ENCODE measurements at regions not wholly inside any gene's neighbourhood (a gene's known extent, or its start where the extent isn't known, plus 50 kb on each side); places are given as distances from the start of the nearest gene placed in this dataset.

DNA sequence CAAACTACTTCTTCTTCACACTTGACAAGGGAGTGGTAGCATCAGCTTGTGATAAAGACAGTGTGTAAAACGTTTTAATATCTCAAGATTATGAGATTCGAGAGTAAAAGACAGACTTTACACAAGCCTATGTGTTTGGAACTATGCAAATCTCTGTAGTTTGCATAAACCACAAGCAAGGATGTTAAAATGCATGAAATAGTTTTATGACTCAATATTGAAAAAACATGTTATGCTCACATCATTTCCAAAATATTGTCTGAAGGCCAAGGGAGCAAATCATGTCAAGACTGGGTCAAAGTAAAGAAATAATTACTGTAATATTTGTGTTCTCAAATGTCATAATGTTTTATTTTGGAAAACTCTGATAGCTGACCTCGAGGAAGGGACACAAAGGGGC, 316.8 kb upstream of the KLF12 start:
- no peak for ATAC-seq

DNA sequence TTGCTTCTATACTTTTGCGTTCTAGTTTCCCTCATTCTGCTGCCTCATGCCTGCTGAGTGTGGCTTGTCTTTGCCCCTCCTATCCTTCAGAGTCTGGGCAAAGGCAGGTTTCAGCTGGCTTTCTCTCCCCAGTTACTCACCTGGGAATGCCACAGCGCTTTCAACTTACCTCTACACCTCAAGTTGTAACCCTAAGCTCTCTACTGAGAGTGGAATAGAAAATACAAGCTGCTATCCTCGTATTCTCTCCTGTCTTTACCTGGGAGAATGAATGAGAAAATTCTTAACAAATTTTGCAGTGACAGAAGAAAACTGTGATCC, 316.3 kb upstream of the KLF12 start:
- no peak for ATAC-seq

DNA sequence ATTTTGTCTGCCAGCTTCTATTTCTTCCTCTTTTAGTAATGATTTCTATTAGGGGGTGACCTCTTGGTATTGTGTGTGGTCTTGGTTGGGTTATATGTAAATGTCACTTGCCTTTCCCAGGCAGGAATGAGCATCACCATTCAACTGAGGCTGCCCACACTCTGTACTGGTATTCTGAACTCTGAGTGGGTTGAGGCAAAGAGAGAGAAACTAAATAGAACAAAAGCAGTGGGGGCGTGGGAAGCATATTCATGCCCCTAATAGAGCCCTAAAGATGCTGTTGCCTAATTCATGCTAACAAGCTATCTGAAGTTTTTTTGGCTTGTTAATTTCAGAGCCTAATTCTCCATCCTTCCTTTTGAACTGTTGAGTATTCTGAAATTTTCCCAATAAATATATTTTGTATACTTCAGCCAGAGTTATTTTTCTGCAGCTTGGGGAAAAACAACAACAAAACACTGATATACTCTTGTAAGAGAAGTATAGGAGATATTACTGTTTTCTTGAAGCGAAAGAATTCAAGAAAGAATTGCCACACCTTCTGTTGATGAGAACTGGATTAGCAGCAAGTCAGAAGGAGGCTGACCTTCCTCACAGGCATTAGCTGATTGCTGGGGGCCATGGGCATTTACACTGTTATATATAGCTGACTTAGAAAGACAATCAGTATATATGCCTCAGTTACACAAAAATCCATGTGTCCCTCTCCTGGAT, 315.8 kb upstream of the KLF12 start:
- ATAC-seq: no peak

DNA sequence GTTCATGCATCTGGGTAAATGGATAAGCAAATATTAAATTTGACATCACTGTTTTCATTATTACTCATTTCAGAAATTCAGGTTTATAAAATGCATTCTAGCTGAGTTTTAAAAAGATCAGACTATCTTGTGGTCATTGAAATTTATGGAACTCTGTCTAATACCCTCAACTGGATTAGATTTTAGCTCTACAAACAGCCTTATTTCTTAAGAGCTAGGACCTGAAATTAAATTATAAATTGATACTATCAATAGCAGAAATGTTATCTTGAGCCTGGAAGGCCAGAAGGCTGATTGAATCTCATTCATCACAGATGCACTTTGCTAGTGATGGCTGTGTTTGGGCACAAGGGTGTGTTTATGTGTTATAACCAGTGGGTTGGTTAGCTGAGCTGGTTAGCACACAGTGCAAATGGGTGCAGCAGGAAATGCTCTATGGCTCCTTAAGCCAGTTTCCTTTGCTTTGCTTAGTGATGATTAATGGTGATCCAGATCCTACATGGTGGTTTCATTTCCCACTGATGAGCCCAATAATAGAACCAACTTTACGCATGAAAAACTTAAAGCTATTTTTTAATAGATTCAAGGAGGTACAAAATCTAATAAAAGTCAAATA, 310.8 kb upstream of the KLF12 start:
- no peak for ATAC-seq

DNA sequence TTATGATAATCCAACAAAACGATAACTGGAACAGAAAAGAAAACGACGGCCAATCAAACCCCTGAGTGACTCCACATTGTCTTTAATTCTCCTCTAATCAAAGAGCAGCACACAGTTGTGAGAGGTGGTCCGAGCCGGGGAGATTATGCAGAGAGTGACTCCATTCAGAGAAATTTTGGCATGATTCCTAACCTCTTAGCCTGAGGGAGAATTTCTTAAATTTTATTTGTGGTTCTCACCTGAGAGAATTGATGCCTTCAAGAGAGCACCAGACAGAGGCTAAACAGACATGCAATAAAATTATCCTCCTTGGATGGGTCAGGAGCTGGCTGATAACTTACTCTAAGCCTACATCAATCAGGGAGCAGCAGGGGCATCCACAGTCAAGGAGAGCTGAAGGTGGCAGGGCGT, 310.0 kb upstream of the KLF12 start:
- ATAC-seq: no peak

DNA sequence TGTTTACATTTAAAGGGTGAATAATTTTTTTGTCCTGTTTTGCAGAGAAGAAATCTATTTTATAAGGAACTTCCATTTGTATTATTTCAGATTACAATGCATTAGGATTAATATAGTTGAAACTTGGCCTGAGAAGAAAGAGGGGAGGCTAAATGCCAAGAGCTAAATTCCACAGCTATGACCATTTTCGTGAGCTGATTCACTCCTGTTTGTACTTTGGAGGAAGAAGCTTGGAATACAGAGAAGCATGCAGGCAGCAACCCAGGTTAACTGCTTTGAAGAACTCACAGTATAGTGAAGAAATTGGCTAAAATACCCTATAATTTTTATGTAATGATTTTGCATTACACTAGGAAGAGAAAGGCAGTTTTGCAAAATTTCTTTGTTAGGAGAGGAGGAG, 309.4 kb upstream of the KLF12 start:
- ATAC-seq: no peak

DNA sequence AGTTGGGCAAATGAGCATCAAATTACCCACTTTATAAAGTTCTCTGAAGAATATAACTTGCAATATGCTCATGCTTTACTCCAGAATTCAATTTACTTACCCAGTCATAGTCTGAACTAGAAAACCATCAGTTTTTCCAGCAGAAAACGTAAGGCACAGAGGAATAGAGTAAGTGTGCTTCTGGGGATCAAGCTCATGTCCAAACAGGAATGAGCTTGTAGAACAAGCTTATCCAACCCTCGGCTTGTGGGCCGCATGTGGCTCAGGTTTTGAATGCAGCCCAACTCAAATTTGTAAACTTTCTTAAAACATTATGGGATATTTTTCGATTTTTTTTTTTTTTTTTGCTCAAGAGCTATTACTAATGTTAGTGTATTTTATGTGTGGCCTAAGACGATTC, 308.5 kb upstream of the KLF12 start:
- no peak for ATAC-seq

DNA sequence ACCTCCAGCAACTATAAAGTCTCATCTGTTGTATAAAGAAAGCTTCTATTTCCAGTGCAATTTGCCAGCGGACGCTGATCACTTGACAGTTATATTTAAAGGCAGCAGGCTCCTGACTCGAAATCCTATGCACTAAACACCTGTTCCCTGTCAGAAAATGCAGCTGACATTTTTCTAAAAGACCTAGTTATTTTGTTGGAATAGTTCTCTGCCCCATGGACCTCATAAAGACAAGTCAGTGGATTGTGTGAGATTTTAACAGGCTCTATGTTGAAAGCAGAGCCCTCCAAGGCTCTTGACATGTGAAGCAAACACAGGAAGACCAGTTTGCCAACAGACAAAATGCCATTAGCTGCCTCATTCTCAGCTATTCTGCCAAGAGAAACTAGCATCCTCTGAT, 304.7 kb upstream of the KLF12 start:
- ATAC-seq: no peak

DNA sequence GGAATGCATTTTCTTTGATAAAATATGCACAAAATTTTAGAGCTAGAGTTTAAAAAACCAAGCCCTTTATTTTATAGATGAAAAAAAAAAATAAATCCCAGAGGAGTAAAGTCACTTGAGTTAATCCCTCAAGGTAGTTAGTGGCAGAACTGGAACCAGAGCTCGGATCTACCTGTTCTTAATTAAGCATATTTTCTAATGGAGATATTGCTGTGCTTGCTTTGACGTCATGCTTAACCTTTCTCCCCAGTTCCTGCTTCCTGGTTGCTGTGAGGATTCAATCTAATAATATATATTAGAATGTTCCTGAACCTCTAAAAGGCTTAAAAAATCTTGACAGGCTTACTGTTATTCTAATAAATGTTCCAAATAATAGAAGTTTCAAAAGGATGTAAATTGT, 300.6 kb upstream of the KLF12 start:
- no peak for ATAC-seq

DNA sequence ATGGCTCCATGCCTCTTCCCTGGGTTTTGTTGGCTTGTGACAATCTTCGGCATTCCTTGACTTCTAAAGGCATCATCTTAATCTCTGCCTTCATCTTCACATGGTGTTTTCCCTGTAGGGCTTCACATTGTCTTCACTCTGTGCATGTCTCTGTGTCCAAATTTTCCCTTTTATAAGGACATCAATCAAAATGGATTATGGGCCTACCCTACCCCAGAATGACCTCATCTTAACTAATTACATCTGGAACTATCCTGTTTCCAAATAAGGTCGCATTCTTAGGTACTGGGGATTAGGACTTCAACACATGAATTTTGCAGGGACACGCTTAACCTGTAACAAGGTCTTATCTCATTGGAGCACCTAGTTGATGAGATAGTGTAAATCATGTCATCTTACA, 290.3 kb upstream of the KLF12 start:
- ATAC-seq: no peak

DNA sequence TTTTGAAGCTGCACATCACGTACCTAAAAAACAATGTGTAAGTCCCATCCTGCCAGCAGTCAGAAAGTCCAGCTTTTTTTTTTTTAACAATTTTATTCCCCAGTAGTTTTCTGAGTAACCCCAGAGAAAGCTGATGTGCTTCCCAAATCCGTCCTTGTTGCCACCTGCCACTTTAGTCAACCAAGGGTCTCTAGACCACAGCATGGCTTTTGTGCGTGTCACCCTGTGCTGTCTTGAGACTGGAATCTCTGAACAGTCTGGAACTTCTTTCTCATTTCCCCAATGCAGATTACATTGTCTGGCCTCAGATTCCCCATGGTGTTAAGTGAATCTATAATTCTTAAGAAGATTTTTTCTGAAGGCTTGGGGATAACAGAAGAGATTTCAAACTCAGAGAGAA, 289.2 kb upstream of the KLF12 start:
- no peak for ATAC-seq

DNA sequence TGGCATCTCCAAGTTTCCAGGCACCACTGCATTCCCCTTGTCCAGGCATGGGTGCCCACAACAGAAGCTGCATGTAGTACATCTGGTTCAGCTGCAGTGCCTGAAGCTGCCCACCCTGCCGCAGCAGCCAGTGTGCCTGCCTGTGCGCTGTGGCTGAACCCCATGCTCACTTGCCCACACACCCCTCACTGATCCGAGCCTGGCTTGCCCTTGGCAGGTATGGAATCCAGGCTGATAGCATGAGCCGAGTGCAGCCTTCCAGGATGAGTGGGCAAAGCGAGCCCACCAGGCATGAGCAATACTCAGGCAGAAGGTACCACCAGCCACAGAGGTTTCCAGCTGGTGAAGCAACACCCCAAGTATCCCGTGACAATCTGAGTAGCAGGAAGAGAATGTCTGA, 280.3 kb upstream of the KLF12 start:
- ATAC-seq: no peak

DNA sequence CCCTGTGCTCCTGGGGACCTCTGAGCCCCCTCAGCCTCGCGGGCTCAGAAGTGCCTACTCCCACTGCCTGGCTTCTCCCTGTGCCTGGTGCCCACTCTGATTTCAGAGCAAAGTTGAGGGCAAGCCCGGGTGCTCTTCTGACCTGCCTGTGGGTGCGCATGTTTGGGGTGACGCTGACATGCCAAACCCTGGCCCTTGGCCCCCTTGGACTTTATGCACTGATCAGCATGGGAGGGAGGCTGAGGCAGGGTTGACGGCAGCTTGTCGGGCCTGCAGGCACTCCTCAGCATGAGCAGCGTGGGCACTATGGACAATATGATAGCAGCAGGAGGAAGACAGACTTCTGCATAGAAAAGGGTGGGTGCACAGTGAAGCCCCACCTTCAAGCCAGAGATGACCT, 279.3 kb upstream of the KLF12 start:
- no peak for ATAC-seq

DNA sequence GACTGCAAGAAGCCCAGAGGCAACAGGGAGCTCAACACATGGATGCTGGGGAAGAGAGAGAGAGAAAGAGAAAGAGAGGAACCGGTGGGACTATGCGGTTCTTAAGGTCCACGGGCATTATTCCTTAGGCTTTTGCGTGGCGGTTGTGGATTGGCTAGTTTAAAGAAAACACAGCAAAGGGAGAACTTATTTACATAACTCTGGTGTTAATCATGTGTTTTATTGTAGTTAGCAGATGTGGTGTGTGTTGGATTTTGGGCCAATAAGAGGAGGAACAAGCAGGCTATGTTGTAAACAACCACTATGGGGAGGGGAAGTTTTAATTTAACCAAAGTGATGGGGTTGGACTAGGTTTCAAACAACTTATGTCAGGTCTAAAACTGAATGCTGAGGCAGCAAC, 275.3 kb upstream of the KLF12 start:
- no peak for ATAC-seq

DNA sequence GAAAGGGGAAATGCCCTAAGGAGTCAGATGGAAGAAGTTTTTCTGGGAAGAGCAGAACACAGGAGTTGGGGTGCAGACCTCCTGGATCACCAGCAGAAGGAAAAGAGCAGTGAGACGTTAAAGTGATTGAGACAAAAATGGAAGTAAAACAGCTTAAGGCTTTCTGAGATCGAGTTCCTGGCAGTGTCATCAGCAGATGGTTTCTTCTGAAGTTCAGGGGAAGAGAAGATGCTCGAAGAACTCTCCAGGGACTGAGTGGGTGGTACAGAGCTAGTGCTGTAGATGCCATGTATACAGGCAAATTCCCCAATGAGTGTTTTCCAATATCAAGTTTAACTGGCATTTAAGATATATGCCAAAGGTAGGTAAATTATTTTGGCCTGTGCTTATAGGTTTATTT, 272.2 kb upstream of the KLF12 start:
- no peak for ATAC-seq

DNA sequence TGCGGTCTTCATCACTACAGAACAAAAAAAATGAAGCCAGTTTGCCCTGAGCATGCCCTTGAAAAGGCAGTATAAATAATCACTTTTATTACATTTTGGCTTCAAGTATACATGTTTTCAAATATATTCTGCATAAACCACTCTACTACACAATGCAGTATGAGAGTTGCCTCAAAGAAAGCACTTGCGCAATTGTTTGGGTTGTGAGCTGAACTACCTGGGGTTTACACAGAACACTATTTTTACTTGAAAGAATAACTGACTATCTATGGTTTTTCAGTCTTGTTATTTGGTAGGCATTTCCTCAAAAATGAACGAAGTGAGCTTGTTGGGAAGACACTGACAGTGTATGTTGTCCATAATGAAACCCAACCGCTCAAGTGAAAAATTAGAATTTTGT, 264.4 kb upstream of the KLF12 start:
- no peak for ATAC-seq

DNA sequence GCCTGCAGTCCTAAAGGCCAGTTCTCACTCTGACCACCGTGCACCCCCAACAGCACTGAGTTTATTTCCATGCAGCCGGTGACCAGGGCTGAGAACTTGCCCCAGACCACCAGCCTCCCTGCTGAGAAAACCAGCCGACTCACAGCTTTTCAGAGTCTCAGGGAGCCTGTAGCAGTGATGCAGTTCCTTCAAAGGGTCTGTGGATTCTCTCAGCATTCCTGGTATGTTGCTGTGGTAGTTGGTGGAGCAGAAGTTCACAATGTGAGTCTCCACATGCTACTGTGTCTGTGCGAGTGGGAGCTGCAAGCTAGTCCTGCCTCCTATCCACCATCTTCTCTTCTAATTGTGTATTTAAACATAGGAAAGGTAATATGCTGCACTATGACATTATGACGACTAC, 254.9 kb upstream of the KLF12 start:
- ATAC-seq: no peak

DNA sequence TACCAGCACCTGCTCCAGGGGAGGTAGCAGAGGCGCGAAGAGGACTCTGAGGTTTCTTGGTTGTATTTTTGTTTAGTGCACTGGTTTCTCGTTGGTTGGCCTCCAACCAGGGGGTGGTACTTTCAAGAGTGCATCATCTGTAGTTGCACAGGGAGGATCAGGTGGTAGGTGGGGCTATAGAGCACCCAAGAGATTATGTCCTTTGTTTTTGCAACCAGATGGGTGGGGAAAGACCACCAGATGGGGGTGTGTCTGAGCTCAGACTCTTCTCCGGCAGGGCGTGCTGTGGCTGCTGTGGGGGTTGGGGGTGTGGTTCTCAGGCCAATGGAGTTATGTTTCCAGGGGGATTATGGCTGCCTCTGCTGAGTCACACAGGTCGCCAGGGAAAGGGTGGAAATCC, 254.4 kb upstream of the KLF12 start:
- ATAC-seq: no peak

DNA sequence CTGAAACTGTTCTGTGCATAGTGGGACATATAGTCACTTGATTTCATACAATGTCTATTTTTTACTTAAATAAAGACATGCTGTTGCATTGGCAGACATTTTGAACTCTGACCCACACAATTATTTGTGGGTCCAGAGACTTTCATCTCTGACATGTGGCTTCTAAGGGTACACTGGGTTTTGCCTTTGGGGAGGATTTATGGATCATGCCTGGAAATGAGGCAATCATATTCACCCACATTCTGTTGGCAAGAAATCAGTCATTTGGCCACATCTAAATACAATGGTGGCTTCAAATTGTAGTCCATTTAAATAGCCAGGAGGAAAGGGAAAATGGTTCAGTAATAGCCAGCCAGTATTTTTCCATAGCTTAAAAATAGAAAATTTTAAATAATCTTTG, 238.3 kb upstream of the KLF12 start:
- no peak for ATAC-seq

DNA sequence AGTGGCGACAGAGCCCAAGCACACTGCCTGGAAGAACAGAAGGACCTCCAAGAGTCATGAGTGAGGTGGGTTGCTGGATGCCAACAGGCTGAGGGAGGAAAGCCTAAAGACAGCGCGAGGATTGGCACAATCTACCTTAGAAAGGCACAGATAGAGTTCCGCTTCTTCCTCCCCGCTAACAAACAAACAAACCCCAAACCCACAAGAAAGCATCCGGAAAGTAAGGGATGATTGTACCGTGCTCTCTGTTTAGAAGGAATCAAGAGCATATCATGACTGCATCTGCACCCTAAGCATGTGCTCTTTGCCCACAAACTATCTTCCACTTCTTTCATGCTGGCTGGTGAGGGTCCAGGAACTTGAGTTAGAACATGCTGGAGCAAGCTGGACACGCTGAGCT, 233.0 kb upstream of the KLF12 start:
- ATAC-seq: no peak

DNA sequence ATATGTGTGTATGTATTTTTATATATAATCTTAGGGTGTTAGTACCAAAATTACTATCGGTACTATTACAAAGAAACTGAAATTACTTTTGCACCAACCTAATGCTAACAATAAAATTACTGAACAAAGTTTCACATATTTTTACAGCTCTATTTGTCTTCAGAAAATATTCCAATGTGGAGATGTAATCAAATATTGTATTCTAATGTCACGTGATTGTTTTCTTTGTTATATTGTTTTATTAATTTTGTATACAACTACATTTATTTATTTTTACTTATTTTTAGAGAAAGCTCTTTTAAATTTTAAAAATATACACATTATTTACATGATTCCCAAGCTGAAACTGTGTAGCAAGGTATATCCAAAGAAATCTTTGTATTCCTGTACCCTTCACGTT, 227.1 kb upstream of the KLF12 start:
- no peak for ATAC-seq

DNA sequence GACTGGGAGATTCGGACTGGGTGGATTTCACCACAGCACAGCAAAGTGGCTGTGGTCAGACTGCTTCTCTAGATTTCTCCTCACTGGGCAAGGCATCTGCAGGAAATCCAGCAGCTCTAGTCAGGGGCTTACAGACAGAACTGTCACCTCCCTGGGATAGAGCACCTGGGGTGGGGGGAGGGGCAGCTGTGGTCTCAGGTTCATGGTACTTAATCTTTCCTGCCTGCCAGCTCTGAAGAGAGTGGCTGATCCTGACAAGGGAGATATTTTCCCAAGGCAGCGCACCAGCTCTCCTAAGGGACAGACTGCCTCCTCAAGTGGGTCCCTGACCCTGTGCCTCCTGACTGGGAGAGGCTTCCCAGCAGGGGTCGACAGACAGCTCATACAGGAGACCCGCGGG, 212.8 kb upstream of the KLF12 start:
- no peak for ATAC-seq

DNA sequence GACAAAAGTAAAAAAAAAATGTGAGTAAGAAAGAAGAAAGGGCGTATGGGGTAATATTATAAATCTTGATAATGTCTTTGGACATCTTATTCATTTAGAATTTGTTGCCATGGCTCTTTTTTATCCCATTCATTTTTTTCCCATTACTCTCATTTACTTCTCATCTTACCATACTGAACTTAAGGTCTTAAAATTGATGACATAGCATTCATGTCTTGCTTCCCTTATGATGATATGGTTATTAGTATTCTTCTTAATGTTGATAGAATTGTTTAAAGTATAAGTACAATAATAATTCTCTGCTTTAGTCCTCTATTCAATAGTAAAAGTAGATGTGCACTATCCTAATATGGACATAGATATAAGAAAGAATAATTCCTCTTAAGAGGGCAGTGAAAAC, 204.1 kb upstream of the KLF12 start:
- no peak for ATAC-seq

DNA sequence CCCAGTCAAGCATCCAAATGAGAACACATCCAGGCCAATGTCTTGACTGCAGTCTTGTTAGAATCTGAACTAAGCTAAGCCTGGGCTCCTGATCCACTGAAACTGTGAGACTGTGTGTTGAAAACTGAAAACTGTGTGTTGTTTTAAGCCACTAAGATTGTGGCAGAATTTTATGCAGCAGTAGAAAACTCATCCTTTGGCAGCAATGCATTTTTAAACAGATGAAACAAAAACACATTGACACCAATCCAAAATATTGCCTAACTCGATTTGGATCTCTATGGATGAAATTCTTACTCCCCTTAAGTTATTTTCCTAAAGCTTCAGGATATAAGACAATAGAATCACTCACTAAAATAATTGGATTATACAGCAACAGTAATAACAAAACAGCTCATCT, 202.3 kb upstream of the KLF12 start:
- no peak for ATAC-seq

DNA sequence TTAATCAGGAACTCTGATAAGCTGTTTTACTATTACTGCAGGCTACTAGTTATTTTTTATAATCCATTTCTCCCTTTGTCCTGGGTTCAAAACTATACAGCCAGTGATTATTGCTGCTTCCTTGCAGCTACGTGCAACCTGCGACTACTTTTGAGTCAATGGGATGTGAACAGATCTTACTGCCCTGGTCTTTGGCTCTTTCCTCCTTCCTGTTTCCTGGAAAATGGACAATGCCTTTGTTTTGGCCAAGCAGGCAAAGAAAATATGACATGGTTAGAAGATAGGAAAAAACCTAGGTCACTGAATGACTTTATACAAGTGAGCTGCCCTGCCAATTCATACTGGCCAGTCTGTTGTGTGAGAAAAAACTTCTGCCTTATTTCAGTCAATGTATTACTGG, 201.2 kb upstream of the KLF12 start:
- ATAC-seq: no peak

Measured in activated CD4-positive, CD25-positive, alpha-beta regulatory T cell treated with anti-CD3 and anti-CD28 coated beads, Interleukin-2, amount 50 U/mL, for 24 hours (primary cell).